ENCODE measurements at regions not wholly inside any gene's neighbourhood (a gene's known extent, or its start where the extent isn't known, plus 50 kb on each side); places are given as distances from the start of the nearest gene placed in this dataset.

DNA sequence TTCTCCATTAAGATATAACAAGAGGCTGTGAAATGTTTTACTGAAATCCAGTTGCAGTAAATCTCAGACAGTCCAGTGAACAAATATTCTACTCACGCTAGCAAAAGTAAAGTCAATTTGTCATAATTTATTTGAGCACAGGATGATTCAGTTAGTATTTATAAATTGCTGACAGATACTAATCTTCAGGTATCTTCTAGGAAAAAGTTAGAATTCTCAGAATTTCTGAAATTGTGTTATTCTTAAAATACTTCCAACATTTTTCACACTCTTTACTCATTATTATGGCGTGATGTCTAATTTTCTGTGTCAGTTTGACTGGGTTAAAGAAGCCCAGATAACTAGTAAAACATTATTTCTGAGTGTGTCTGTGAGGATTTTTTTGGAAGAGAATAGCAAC lies 460.2 kb upstream of the ACVR2A start:
- no peaks in the 10 kb centered on the region for H3K9me3 ChIP-seq (ENCODE audit: control insufficient read depth, low read depth, low read length)
- peaks cover 0 to 1% (median 0%) of the 10 kb centered on the region in 3 experiments; a peak in 1 of 7 replicates for H3K36me3 Mint-ChIP-seq (ENCODE audit: insufficient read depth in 1 of 3, low read depth in 3 of 3)
- no peaks in the 10 kb centered on the region for H3K9me3 Mint-ChIP-seq

More for the DNA sequence above, 460.2 kb upstream of the ACVR2A start:
- Mint-ChIP-seq H3K4me1 (peaks cover 7 to 12% of the 10 kb centered on the region in 2 experiments), H3K4me3 (no peak overlapping the region), H3K27ac (no peak overlapping the region), H3K27me3 (ENCODE audit: low read depth) (no peaks in the 10 kb centered on the region)
- Histone ChIP-seq H2BK12ac (ENCODE audit: insufficient read length, low read depth, low read length) (no peak overlapping the region), H2AK5ac (ENCODE audit: insufficient read length, low read length) (no peak overlapping the region), H2BK120ac (ENCODE audit: low read depth, low read length, poor library complexity, severe bottlenecking) (no peak overlapping the region), H3K4ac (ENCODE audit: low read depth, low read length) (no peak overlapping the region), H4K8ac (replicated peaks; ENCODE audit: insufficient read length, low read depth, low read length) (no peak overlapping the region), H2AFZ (ENCODE audit: low read length) (no peak overlapping the region), H3K27me3 (ENCODE audit: insufficient read depth, low read length) (no peaks in the 10 kb centered on the region), H3K14ac (ENCODE audit: insufficient read depth, low read length) (no peak overlapping the region), H3T11ph (ENCODE audit: low read length) (no peak overlapping the region), H3K79me2 (ENCODE audit: insufficient read depth, low read length) (no peaks in the 10 kb centered on the region), H3K4me2 (ENCODE audit: insufficient read depth, insufficient read length, low read length) (no peak overlapping the region), H2BK20ac (ENCODE audit: low read depth, low read length, poor library complexity, severe bottlenecking) (no peak overlapping the region), H3K18ac (ENCODE audit: insufficient read length, low read depth, low read length) (no peak overlapping the region), H4K91ac (ENCODE audit: insufficient read length, low read depth, low read length) (no peak overlapping the region), H2BK15ac (ENCODE audit: low read depth, low read length) (no peak overlapping the region), H3K4me1 (ENCODE audit: insufficient read depth, low read length) (no peaks in the 10 kb centered on the region), H3K23me2 (ENCODE audit: insufficient read length, low read depth, low read length, poor library complexity, severe bottlenecking) (no peaks in the 10 kb centered on the region), H3K23ac (ENCODE audit: insufficient read length, low read depth, low read length) (no peak overlapping the region), H3K56ac (ENCODE audit: insufficient read length, low read depth, low read length) (no peak overlapping the region), H3K79me1 (ENCODE audit: insufficient read depth, low read depth, low read length, poor library complexity, severe bottlenecking) (no peaks in the 10 kb centered on the region), H4K5ac (ENCODE audit: insufficient read length, low read depth, low read length) (no peak overlapping the region), H3K27ac (ENCODE audit: insufficient read length, low read depth, low read length) (no peak overlapping the region), H3K9ac (ENCODE audit: extremely low read depth, insufficient read length, low read length) (no peak overlapping the region), H4K20me1 (ENCODE audit: control insufficient read depth, insufficient read depth, insufficient read length) (no peaks in the 10 kb centered on the region), H2BK5ac (ENCODE audit: insufficient read length, low read length) (no peak overlapping the region)
- no peak for DNase-seq
- TF ChIP-seq, protein P1, sequence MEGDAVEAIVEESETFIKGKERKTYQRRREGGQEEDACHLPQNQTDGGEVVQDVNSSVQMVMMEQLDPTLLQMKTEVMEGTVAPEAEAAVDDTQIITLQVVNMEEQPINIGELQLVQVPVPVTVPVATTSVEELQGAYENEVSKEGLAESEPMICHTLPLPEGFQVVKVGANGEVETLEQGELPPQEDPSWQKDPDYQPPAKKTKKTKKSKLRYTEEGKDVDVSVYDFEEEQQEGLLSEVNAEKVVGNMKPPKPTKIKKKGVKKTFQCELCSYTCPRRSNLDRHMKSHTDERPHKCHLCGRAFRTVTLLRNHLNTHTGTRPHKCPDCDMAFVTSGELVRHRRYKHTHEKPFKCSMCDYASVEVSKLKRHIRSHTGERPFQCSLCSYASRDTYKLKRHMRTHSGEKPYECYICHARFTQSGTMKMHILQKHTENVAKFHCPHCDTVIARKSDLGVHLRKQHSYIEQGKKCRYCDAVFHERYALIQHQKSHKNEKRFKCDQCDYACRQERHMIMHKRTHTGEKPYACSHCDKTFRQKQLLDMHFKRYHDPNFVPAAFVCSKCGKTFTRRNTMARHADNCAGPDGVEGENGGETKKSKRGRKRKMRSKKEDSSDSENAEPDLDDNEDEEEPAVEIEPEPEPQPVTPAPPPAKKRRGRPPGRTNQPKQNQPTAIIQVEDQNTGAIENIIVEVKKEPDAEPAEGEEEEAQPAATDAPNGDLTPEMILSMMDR (conservative IDR thresholded peaks at IDR 0.05) = no peak
- no CpG with 5 or more reads among the region's 2 CpGs for WGBS (ENCODE audit: extremely low coverage, insufficient read length, low lambda C conversion rate)
